Hepatocyte (in vitro differentiated cells): ENCODE measurements at regions not wholly inside any gene's neighbourhood (a gene's known extent, or its start where the extent isn't known, plus 50 kb on each side); places are given as distances from the start of the nearest gene placed in this dataset.
"Not testable (repeated sequence)": the region's sequence is repeated elsewhere in the genome, so short reads cannot be mapped to it uniquely, and the experiment has no call there.

Source experiments
- DNase-seq: peaks from one replicate; pipeline ENCODE4 v3.0.0-alpha.2; 2016; ENCODE audit warnings: low spot score
- H2AFZ ChIP-seq: fragments of 200-600 bp; sonication (generic); 2 replicates; pipeline ENCODE4 v1.6.0; 2016; ENCODE audit warnings: antibody characterized with exemption, mild to moderate bottlenecking
- H3K27ac ChIP-seq: fragments of 200-600 bp; sonication (generic); 2 replicates; pipeline ENCODE4 v1.5.1; 2016; ENCODE audit warnings: mild to moderate bottlenecking
- H3K27me3 ChIP-seq: fragments of 200-600 bp; sonication (generic); 2 replicates; pipeline ENCODE4 v1.6.1; 2016
- H3K36me3 ChIP-seq: fragments of 200-600 bp; sonication (generic); replicated peaks from 2 replicates; pipeline ENCODE4 v1.5.1; 2016; ENCODE audit warnings: low read depth; ENCODE audit not compliant: insufficient read depth
- H3K4me1 ChIP-seq: fragments of 200-600 bp; sonication (generic); 2 replicates; pipeline ENCODE4 v1.5.1; 2016; ENCODE audit warnings: mild to moderate bottlenecking, moderate library complexity; ENCODE audit not compliant: insufficient read depth
- H3K4me2 ChIP-seq: fragments of 200-600 bp; sonication (generic); 2 replicates; pipeline ENCODE4 v1.6.0; 2016
- H3K4me3 ChIP-seq: fragments of 200-600 bp; sonication (generic); 2 replicates; pipeline ENCODE4 v1.5.1; 2016; ENCODE audit warnings: mild to moderate bottlenecking
- H3K79me2 ChIP-seq: fragments of 200-600 bp; sonication (generic); 2 replicates; pipeline ENCODE4 v1.6.0; 2017; ENCODE audit warnings: mild to moderate bottlenecking
- H3K9me2 ChIP-seq: fragments of 200-600 bp; sonication (generic); replicated peaks from 2 replicates; pipeline ENCODE4 v1.6.0; 2017; ENCODE audit warnings: mild to moderate bottlenecking; ENCODE audit not compliant: insufficient read depth
- H3K9me3 ChIP-seq: fragments of 200-600 bp; sonication (generic); 2 replicates; pipeline ENCODE4 v1.5.1; 2016; ENCODE audit warnings: low read depth, mild to moderate bottlenecking
- H4K20me1 ChIP-seq: fragments of 200-600 bp; sonication (generic); 2 replicates; pipeline ENCODE4 v1.6.0; 2016; ENCODE audit warnings: mild to moderate bottlenecking; ENCODE audit not compliant: insufficient read depth, poor library complexity, severe bottlenecking
- EZH2 ChIP-seq: fragments of 200-600 bp; sonication (generic); IDR thresholded peaks from 2 replicates; pipeline ENCODE4 v1.6.1; 2016; ENCODE audit warnings: antibody characterized with exemption, mild to moderate bottlenecking, borderline replicate concordance
- EZH2phosphoT487 ChIP-seq: fragments of 200-600 bp; sonication (generic); IDR thresholded peaks from one replicate; pipeline ENCODE4 v1.6.1; 2018; ENCODE audit warnings: antibody characterized with exemption, mild to moderate bottlenecking, low read depth, moderate library complexity; ENCODE audit not compliant: unreplicated experiment, severe bottlenecking
- WGBS: methylation state at CpG from one replicate; pipeline ENCODE4 v1.1.6; 2016; ENCODE audit warnings: low lambda C conversion rate; ENCODE audit errors: missing lambda C conversion rate; 5-methylcytosine and 5-hydroxymethylcytosine counted together
- TF ChIP-seq, protein P1 (sequence below): fragments of 200-600 bp; sonication (generic); IDR thresholded peaks from 2 replicates; pipeline ENCODE4 v1.5.1; 2016; ENCODE audit warnings: antibody characterized with exemption, mild to moderate bottlenecking; ENCODE audit not compliant: poor library complexity

DNA sequence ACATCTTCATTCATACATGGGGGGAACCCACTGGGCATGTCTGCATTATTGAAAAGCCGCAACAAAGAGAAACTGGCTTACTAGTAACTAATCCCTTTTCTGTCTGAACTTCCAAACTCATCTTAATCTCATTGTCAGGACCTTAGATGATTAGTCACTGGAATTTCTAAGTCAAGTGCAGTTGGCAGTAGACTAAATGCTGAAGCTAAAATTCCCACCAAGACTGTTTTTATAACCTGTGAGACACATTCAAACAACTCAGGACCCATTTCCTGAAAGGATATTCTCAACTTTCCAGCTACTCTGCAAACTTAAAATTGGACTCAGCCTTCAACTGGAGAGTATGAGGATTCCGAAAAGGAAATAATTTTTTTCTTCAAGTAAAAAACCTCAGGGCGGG lies 94.8 kb upstream of the SCAF8 start:
- Histone ChIP-seq H2AFZ (no peak overlapping the region), H4K20me1 (no peaks in the 10 kb centered on the region), H3K9me2 (no peaks in the 10 kb centered on the region), H3K27ac (no peak overlapping the region), H3K4me3 (no peak overlapping the region), H3K27me3 (no peaks in the 10 kb centered on the region), H3K79me2 (no peaks in the 10 kb centered on the region), H3K4me2 (no peak overlapping the region), H3K36me3 (no peaks in the 10 kb centered on the region), H3K9me3 (no peaks in the 10 kb centered on the region), H3K4me1 (no peaks in the 10 kb centered on the region)
- no peak for TF ChIP-seq EZH2
- TF ChIP-seq, protein P1, sequence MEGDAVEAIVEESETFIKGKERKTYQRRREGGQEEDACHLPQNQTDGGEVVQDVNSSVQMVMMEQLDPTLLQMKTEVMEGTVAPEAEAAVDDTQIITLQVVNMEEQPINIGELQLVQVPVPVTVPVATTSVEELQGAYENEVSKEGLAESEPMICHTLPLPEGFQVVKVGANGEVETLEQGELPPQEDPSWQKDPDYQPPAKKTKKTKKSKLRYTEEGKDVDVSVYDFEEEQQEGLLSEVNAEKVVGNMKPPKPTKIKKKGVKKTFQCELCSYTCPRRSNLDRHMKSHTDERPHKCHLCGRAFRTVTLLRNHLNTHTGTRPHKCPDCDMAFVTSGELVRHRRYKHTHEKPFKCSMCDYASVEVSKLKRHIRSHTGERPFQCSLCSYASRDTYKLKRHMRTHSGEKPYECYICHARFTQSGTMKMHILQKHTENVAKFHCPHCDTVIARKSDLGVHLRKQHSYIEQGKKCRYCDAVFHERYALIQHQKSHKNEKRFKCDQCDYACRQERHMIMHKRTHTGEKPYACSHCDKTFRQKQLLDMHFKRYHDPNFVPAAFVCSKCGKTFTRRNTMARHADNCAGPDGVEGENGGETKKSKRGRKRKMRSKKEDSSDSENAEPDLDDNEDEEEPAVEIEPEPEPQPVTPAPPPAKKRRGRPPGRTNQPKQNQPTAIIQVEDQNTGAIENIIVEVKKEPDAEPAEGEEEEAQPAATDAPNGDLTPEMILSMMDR, result no peak
- TF ChIP-seq EZH2phosphoT487, result no peak
- DNase-seq, result no peak
- 87% methylated on average over 3 of the region's 3 CpGs for WGBS

DNA sequence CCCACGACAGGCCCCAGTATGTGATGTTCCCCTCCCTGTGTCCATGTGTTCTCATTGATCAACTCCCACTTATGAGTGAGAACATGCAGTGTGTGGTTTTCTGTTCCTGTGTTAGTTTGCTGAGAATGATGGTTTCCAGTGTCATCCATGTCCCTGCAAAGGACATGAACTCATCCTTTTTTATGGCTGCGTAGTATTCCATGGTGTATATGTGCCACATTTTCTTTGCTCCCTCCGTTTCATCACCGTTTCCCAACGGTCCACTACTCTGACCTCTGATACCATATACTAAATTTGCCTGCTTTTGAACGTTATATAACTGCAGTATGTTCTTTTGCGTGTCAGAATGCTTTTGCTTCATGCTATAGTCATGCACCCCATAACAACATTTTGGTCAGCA lies 94.0 kb upstream of the SCAF8 start:
- not testable (repeated sequence) for H3K4me3 ChIP-seq, H2AFZ ChIP-seq, DNase-seq, H3K36me3 ChIP-seq, H3K4me1 ChIP-seq, H3K9me3 ChIP-seq, H3K79me2 ChIP-seq, H3K27ac ChIP-seq, H3K9me2 ChIP-seq, H3K4me2 ChIP-seq, H3K27me3 ChIP-seq, H4K20me1 ChIP-seq
- 91% methylated on average over 7 of the region's 7 CpGs for WGBS

DNA sequence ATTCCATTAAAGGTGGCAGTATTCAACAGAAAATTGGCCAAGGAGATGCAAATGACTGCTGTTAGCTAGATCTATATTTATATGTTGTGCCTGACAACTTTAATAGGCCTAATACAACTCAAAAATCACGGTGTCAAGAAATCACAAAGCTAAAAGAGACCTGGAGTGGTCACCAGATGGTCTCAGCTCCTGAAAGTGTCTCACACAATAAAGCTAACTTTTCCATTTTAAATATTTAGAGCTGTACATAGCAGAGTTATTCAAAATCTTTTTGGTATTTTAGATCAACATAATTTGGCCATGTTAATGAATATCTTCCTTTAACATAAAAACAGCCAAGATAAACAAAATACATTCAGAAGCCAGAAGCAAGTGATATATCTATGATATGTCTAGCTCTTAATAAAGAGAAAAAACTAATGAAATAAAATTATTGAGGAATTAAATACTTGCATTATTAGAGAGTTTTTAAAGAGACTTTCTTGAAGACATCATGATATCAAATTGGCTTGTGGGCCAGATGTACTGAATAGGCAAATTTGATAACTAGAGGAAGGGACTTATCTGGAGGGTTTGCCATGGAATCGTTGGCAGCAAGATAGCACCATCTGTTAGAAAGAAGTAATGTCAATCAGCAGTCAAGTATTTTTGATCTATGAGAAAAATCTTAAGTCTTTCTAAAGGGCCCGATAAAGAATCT lies 84.9 kb upstream of the SCAF8 start:
- Histone ChIP-seq H4K20me1 (no peaks in the 10 kb centered on the region), H3K4me3 (no peak overlapping the region), H3K27ac (no peak overlapping the region), H3K4me1 (no peaks in the 10 kb centered on the region), H3K9me3 (no peaks in the 10 kb centered on the region), H2AFZ (no peak overlapping the region), H3K9me2 (no peaks in the 10 kb centered on the region), H3K4me2 (no peak overlapping the region), H3K79me2 (no peaks in the 10 kb centered on the region), H3K36me3 (no peaks in the 10 kb centered on the region), H3K27me3 (no peaks in the 10 kb centered on the region)
- TF ChIP-seq, protein P1, result no peak
- no peak for TF ChIP-seq EZH2
- TF ChIP-seq EZH2phosphoT487, result no peak
- DNase-seq, result no peak
- 92% methylated on average over 3 of the region's 3 CpGs for WGBS

DNA sequence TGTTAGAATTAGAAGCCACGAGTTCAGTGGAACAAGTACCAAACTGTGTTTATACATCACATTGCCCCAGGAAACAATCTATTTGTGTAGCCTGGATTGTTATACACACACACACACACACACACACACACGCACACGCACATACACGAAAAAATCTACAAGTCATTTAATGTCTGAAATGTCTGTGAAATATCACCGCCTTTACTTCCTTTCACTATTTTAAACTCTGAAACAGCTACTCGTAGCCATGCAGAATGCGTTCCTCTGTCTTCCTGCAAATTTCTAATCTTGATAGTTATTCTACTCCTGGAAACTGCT lies 84.4 kb upstream of the SCAF8 start:
- H4K20me1 ChIP-seq, result no peaks in the 10 kb centered on the region
- H3K4me3 ChIP-seq, result no peak overlapping the region
- H3K36me3 ChIP-seq, result no peaks in the 10 kb centered on the region
- no peak overlapping the region for H3K27ac ChIP-seq
- TF ChIP-seq, protein P1, result no peak
- TF ChIP-seq EZH2phosphoT487 (no peak), EZH2 (no peak)
- H3K9me3 ChIP-seq, result no peaks in the 10 kb centered on the region
- H2AFZ ChIP-seq, result no peak overlapping the region
- DNase-seq, result no peak
- no peaks in the 10 kb centered on the region for H3K79me2 ChIP-seq
- no peak overlapping the region for H3K4me2 ChIP-seq
- no peaks in the 10 kb centered on the region for H3K4me1 ChIP-seq
- H3K9me2 ChIP-seq, result no peaks in the 10 kb centered on the region
- H3K27me3 ChIP-seq, result no peaks in the 10 kb centered on the region
- 88% methylated on average over 7 of the region's 7 CpGs for WGBS
